ENCODE measurements at regions not wholly inside any gene's neighbourhood (a gene's known extent, or its start where the extent isn't known, plus 50 kb on each side); places are given as distances from the start of the nearest gene placed in this dataset.

DNA sequence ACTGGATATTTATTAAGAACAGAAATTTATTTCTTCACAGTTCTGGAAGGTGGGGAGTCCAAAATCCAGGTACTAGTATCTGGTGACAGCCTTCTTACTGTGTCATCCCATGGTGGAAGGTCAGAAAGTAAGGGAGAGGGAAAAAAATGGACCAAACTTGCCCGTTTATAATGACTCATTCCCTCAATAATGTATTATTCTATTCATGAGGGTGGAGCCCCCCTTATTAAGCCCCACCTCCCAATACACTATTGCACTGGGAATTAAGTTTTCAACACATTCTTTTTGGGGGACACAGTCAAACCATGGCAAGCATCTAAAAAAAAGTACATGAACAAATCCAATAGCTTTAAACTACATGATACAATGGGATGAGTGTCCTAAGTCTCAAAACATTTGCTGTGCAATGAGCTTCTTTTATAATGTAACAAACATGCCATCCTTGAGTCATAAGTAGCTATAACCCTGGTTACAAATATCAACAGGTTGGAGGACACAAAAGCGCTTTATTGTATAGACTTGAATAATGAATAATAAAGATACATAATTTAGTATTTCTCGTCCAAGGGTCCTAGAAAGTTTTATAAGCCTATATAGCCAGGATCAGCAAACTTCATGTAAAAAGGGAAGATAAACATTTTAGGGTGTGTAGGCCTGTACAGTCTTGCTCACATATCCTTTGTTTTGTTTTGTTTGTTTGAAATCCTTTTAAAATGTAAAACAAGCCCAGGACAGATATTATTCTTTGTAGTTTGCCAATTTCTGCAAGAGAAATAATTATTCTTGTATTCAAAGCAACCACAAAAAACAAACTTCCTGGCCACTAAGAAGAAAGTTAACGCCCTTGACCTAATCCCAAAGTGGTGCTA lies 160.6 kb upstream of the RAP2B start:
- TF ChIP-seq ESRRA (IDR thresholded peaks at IDR 0.05; ENCODE audit: borderline replicate concordance, low read length): no peak
- TF ChIP-seq BHLHE40 (IDR thresholded peaks at IDR 0.05; ENCODE audit: low read depth, low read length): no peak
- TF ChIP-seq EP300 (IDR thresholded peaks at IDR 0.05): no peak
- no peak for TF ChIP-seq RNF2 (IDR thresholded peaks at IDR 0.05; ENCODE audit: borderline replicate concordance, low read depth)
- TF ChIP-seq POLR2A (IDR thresholded peaks at IDR 0.05; ENCODE audit: low read length): no peak
